HG02588 (cell line): ENCODE measurements at regions not wholly inside any gene's neighbourhood (a gene's known extent, or its start where the extent isn't known, plus 50 kb on each side); places are given as distances from the start of the nearest gene placed in this dataset.

ENCODE experiments used
- ATAC-seq: cut with Tn5 transposase; IDR thresholded peaks from one replicate; pipeline ENCODE4 v1.9.1; 2021; ENCODE audit warnings: mild to moderate bottlenecking, moderate library complexity; ENCODE audit not compliant: unreplicated experiment

DNA sequence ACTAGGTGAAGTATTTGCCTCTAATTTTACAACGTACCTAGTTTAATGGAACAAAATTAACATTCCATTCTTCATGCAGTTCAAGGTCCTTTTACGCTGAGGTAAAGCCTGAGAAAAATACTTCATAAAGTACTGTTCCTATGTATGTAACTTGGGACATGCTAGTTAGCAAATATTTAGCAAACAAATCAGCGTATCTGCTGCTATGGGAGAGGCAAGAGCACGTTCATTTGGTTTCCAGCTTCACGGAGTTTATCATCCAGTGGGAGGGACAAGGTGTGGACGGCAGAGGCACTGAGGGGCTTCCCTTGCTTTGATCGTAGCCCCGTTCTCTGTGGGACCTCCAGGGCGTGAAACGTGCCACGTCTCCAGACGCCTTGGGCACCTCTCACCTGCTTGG, 248.8 kb downstream of the IRS2 start:
- ATAC-seq: no peak

DNA sequence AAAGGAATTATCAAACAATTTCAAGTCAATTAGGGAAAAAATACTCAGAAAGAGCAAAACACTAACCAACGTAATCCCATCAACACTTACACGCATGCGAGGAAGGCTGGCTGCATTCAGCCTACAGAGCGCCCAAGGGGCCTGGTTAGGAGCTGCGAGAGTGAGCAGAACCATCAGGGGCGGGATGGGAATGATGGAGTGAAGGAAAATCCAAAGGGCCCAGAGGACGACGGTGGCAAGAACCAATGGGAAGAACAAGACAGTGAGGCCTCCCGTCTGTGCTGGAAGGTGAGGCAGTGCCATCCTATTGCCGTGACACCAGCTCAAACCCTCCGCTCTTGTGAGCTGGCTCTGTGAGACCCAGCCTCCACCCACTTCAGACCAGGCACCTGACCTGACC, 253.0 kb downstream of the IRS2 start:
- no peak for ATAC-seq

DNA sequence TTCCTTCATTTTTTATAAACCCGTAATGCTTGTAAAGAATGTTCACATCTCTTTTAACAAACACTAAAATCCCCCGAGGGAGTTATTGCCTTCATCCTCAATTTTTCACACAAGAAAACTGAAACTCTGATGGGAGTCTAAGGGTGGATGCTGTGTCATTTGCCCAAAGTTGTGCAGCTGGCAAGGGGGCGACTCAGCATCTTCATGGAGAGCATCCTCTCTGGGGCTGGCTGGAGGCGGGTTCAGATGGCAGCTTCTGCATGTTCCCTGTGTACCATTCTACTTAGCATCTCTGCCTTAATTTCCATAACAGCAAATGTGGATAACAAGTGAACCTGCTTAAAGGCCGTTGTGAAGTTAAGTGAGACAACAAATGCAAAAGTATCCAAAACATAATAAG, 256.4 kb downstream of the IRS2 start:
- ATAC-seq: no peak

DNA sequence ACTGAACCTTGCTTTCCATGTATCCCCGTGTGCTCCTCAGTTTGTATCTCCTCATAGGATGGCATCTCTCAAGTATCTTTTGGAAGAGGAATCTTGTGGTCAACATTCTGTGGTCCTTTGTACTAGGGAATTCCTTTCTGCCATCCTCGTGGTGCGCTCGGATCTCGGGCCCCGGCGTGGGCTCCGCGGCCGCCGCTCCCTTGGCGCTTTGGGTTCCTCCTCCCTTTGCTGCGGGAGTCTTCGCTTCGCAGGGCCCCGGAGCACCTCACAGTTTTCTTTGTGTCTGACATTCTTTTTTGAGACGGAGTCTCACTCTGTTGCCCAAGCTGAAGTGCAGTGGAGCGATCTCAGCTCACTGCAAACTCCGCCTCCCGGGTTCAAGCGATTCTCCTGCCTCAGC, 264.7 kb downstream of the IRS2 start:
- ATAC-seq: no peak

DNA sequence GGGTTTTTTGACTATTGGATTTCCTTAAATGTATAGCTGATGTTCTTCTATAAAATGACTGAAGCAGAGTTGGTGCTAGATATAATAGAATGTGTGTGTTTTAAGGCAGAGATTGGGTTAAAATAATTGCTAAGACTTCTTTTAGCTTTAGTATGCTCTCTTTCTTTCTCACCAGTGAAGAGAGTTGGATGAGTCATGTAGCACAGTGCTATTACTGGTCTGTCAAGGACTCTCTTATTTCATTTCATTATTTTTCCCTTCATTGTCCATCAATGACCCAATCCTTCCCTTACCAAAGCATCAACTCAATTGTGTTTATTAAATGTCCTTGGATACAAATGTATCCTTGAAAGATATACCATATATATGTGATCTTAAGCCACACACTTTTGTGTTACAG, 268.9 kb downstream of the IRS2 start:
- ATAC-seq: no peak

GRCh38 chr13:109516186-109516585, 270.2 kb downstream of the IRS2 start:
- no peak for ATAC-seq

- ATAC-seq: no peak
These were observed 276.4 kb downstream of the IRS2 start for GRCh38 chr13:109510013-109510412.

DNA sequence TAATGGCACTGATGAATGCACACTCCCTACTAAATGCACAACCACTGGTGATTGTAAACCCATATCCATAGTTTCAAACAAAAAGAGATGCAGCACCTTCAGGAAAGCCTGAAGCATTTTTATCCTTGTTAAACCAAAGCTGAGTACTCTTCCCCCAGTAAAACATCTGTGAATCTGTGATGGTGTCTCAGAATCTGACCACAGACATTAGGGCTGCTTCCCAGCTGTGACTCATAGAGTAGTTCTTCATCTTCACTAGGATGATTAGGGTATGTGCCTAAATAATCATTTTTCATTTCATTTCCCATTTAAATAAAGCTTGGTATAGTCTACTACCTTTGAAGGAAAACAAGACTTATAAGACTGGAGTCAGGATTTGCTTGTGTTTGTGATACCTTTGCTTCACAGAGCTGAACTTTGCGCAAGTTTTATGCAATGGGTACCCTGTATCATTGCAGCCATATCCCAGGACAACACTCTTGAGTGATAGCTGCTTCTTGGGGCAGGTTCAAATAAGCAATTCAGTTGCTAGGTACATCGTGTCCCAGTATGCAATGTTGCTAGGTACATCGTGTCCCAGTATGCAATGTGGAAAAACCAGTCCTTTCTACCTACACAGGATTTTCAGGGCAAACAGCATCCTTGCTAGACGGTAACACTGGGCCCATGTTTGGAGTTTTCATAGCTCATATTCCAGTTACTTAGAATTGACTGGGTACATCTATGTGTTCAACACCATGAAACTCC, 277.1 kb downstream of the IRS2 start:
- ATAC-seq: no peak

DNA sequence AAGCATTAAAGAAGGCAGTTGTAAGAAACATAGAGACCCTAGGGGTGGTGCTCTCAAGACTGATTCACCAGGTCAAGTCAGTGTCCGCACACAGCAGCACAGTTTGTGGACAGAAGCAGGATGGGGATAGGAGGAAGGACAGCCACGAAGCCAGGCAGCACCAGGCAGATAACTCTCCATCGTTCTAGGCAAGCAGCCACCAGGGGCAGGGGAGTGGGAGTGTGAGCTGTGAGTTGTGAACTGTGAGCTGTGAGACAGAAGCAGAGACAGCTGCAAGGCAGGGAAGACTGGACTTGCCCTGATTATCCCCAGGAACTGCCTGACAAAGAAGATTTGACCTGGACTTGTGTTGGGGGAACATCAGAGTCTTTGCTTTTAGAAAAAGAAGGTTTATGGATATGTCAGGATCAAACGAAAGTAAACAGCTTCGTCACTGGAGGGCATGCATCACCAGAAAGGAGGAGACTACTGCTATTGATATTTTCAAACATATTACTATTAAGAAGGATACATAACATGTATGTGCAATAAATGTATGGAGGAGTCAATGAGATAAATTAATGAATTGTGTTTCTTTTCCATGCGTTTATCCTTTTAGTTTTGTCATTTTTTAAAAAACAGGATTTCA, 286.1 kb downstream of the IRS2 start:
- ATAC-seq: no peak

GRCh38 chr13:109497917-109498316, 288.5 kb downstream of the IRS2 start:
- no peak for ATAC-seq

GRCh38 chr13:109496216-109496615, 290.2 kb downstream of the IRS2 start:
- no peak for ATAC-seq

- no peak for ATAC-seq
These were observed 291.4 kb downstream of the IRS2 start for GRCh38 chr13:109494925-109495369.

DNA sequence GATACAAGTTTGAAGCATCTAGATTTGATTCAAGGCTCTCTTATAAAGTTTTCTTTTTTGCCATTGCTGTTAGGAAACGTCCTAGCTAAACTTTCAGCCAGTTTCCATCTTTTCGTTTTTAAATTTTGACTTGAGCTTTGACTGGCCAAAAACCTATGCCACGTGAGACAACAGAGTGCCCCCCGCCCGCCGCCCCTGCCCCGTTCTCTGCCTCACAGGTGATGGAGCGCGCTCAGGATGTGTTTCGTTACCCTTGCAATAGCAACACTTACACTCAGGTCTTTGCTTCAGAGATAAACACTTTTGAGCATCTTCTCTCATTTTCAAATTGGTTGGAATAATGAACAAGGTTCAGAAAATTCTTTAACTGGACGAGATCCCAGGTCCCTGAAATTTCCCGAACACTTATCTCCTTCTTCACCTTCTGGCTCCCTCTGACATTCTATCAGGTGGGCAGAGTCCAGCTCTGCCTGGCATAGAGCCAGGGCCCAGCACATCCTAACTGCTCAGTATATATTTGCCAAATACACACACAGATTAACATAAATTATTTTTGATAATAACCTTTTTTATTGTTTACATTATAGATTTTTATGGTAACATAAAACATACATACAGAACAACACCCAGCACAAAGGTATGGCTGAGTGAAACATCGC, 301.1 kb downstream of the IRS2 start:
- ATAC-seq: no peak

DNA sequence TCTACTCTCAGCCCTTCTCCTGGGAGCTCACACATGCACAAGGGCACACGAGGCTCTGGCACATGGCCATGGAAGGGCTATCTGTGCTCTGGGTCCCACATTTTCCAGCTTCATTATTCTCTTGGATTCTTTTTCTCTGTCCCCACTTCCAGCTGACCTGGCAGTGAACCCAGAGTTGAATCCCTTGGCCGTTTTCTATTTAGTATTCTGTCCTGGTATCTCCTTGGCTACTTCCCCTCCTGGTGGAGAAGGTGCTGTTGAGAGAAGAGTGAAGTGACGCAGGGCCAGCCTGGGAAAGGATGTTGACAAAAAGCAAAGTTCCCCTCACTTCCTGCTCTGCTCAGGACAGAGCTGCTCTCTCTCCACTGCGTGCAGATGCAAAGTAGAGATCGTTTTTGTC, 303.1 kb downstream of the IRS2 start:
- no peak for ATAC-seq

DNA sequence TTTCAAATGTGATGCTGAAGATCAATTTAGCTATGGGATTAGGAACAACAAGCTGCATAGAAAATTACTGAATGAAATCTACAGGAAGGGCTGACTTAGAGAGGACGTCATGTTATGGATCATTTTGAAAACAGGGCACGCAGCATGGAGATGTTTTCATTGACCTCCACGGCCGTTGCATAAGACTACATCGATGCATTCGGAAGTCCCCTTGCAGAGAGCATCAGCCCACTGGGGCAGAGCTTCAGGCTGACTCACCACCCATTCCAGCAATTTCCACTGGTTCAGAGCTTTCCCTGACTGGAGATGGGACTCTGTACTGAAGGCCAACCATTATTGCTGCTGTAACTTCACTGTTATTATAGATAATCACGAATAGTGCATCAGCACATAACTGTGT, 305.3 kb downstream of the IRS2 start:
- no peak for ATAC-seq

DNA sequence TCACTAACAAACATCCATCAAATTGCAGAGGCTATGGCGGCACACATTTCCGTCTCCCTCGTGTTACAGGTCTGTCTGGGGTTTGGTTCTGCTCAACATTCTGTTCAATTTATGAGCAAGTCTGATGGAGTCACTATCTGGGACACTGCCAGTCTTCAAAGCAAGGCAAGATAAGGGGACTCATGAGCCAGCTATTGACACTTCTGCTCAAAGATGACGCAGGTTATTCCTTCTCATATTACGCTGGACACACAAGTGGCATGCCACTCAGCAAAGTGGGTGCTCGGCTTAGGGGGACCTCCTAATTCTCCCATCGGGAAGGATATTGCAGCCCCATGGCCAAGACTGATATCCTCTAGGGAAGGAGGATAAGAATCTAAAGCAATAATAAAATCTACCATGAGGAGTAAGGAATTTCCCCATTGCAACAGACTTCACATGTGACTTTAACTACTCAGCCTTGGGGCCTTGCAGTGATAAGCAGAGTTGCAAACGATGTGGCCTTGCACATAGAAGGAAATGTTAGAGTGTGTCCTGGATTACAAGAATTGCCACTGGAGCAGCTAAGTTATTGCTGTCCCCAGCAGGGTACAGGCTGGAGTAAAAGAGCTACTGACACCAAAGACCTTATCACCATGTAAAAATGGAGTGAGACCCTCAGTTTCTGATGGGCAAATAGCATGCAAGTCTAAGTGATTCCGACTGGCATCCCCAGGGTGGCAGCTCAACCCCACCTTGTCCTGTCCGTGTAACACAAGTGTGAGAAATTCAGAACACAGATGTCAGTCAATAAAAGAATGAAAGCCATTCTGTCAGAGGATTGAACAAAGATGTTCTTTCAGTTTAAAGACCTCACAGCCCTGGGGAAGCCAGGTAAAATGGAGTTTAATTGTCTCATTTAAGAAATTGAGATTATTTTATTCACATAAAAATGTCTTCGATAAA, 306.1 kb downstream of the IRS2 start:
- no peak for ATAC-seq

GRCh38 chr13:109479534-109479933, 306.8 kb downstream of the IRS2 start:
- no peak for ATAC-seq

DNA sequence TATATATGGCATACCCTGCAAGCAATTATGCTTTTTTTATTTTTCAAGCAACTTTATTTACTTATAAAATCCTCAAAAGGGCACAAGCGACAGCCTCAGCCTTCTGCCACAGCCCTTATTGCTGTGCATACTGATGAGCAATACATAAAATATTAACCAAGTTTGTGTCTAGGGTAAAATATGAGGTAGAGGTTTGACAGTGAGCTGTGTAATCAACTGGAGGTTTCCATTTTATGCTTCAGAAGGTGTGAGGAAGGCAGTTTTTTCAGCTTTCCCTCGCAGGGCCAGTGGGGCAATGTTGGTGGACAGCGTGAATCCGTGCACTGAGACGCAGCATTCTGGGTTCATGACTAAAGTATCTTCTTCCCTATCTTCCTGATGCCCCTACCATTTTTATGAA, 310.4 kb downstream of the IRS2 start:
- ATAC-seq: no peak

DNA sequence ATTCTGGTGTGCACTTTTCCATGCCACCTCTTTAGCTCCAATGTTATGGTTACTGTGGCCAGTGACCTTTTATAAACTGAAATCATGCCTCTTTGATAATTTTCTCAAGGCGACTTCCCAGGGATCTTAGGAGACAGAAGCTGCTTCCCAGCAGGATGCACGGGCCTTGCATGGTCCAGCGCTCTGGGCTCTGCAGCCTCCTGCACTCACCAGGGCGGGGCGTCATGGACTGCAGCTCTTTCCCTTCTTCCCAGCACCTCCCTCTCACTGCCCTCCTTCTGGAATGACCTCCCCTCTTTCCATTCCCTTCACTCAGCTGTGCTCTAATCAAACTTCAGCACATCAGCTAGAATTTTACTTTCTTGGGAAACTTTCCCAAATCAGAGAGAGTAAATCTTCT, 318.3 kb downstream of the IRS2 start:
- ATAC-seq: no peak

DNA sequence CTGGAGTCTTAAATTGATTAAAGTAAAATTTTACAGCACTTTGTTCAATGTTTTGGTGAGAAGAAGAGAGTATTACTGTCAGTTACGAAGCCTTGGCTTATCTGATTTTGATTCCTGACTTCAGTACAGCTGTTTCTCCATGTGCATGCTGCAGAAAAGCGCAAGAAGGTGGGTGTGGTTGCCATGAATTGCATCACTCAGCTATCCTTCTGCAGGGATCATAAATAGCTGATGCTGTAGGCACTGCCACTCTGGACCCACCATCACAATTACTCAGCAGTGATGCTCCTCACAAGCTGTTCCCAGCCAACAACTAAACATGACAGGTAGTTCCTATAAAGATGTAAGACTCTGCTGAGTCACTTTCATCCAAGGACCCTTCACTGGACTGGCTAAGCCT, 321.2 kb downstream of the IRS2 start:
- no peak for ATAC-seq
